Endothelial cell of umbilical vein (primary cell): ENCODE measurements at regions not wholly inside any gene's neighbourhood (a gene's known extent, or its start where the extent isn't known, plus 50 kb on each side); places are given as distances from the start of the nearest gene placed in this dataset.

Experiments
- BruUV-seq: library from RNA; stranded (reverse); fragments of 400-500 nt; replicated peaks from 2 replicates; lab custom pipeline; 2021; lab: Mats Ljungman, UMichigan
- CTCF ChIA-PET: fragments of 300-600, 350-600 bp; sonication (Branson Sonifier 250); formaldehyde crosslinking; loops from one replicate; lab custom pipeline; 2021; ENCODE audit warnings: antibody characterized with exemption, inconsistent platforms; lab: Charles Lee
- POLR2A ChIA-PET: fragments of 300-600, 350-600 bp; sonication (Branson Sonifier 250); formaldehyde crosslinking; loops from one replicate; lab custom pipeline; 2021; ENCODE audit warnings: antibody characterized with exemption, inconsistent platforms; lab: Charles Lee
- DNase-seq: peaks from one replicate; pipeline ENCODE4 v3.0.0-alpha.2; 2011; ENCODE audit warnings: low read depth, low spot score
- FAIRE-seq: peaks from 2 replicates; lab custom pipeline; 2011; peaks lifted over from hg19 to GRCh38; lab: Jason Lieb, UNC
- H2AFZ ChIP-seq: 2 replicates; pipeline ENCODE4 v1.6.0; 2012; ENCODE audit warnings: low read depth, low read length, control low read depth, inconsistent platforms
- H3K27ac ChIP-seq: 2 replicates; pipeline ENCODE4 v1.5.1; 2011; ENCODE audit warnings: low read depth, mild to moderate bottlenecking, control low read depth, low read length, moderate library complexity; ENCODE audit not compliant: insufficient read depth
- H3K27me3 ChIP-seq, 2 experiments: 2 replicates each; pipeline versions ENCODE4 v1.6.0 to v1.6.1; 2011; ENCODE audit warnings: low read length in 2 of 2, mixed read lengths in 1 of 2; ENCODE audit not compliant: control insufficient read depth in 2 of 2, insufficient read depth in 2 of 2
- H3K36me3 ChIP-seq, 2 experiments: 2 replicates in 1 of 2; 3 replicates in 1 of 2; pipeline ENCODE4 v1.5.1; 2011; ENCODE audit warnings: low read length in 2 of 2, mild to moderate bottlenecking in 1 of 2, moderate library complexity in 1 of 2; ENCODE audit not compliant: control insufficient read depth in 2 of 2, insufficient read depth in 2 of 2; ENCODE audit errors: extremely low read depth in 1 of 2
- H3K4me1 ChIP-seq: 3 replicates; pipeline ENCODE4 v1.5.1; 2011; ENCODE audit warnings: mild to moderate bottlenecking, low read length; ENCODE audit not compliant: control insufficient read depth, insufficient read depth; ENCODE audit errors: extremely low read depth
- H3K4me2 ChIP-seq: 2 replicates; pipeline ENCODE4 v1.6.1; 2011; ENCODE audit warnings: low read length, control low read depth, mixed read lengths; ENCODE audit not compliant: insufficient read depth
- H3K4me3 ChIP-seq, 3 experiments: fragments of 200-600 bp in 1 of 3; sonication (generic), shearing (Covaris generic) in 1 of 3; replicated peaks in 1 of 3; 2 replicates each; pipeline ENCODE4 v1.5.1; 2011 to 2016; ENCODE audit warnings: control low read depth in 3 of 3, low read length in 3 of 3, mild to moderate bottlenecking in 2 of 3, inconsistent platforms in 1 of 3, low read depth in 1 of 3, moderate library complexity in 1 of 3; ENCODE audit not compliant: insufficient read depth in 1 of 3
- H3K79me2 ChIP-seq: 2 replicates; pipeline ENCODE4 v1.6.0; 2012; ENCODE audit warnings: low read length, inconsistent platforms; ENCODE audit not compliant: control insufficient read depth, insufficient read depth
- H3K9ac ChIP-seq: replicated peaks from 2 replicates; pipeline ENCODE3; 2011; ENCODE audit warnings: low read length, control low read depth; ENCODE audit not compliant: insufficient read depth; ENCODE audit errors: extremely low read depth
- H3K9me1 ChIP-seq: replicated peaks from 3 replicates; pipeline ENCODE4 v1.6.0; 2011; ENCODE audit warnings: mild to moderate bottlenecking, low read length; ENCODE audit not compliant: control insufficient read depth, insufficient read depth; ENCODE audit errors: extremely low read depth
- H3K9me3 ChIP-seq: replicated peaks from 2 replicates; pipeline ENCODE4 v1.5.1; 2012; ENCODE audit warnings: low read length, inconsistent platforms; ENCODE audit not compliant: control insufficient read depth, insufficient read depth
- H4K20me1 ChIP-seq: replicated peaks from 2 replicates; pipeline ENCODE3; 2011; ENCODE audit warnings: mild to moderate bottlenecking, low read length; ENCODE audit not compliant: control insufficient read depth, insufficient read depth; ENCODE audit errors: extremely low read depth
- EZH2 ChIP-seq: IDR thresholded peaks from 2 replicates; pipeline ENCODE4 v1.6.1; 2012; ENCODE audit warnings: borderline replicate concordance, low read depth, mild to moderate bottlenecking, moderate library complexity, low read length, inconsistent platforms; ENCODE audit not compliant: severe bottlenecking
- FOS ChIP-seq: IDR thresholded peaks from 2 replicates; pipeline ENCODE4 v1.6.1; 2011; ENCODE audit warnings: mild to moderate bottlenecking, low read length, moderate library complexity, borderline replicate concordance; ENCODE audit not compliant: insufficient read depth
- GATA2 ChIP-seq: IDR thresholded peaks from 2 replicates; pipeline ENCODE4 v1.7.0; 2011; ENCODE audit warnings: low read depth, mild to moderate bottlenecking, moderate library complexity, mixed read lengths, low read length; ENCODE audit not compliant: insufficient read length, insufficient read depth
- JUN ChIP-seq: IDR thresholded peaks from 2 replicates; pipeline ENCODE4 v1.6.1; 2011; ENCODE audit warnings: borderline replicate concordance, low read depth; ENCODE audit not compliant: insufficient read length, insufficient read depth
- MYC ChIP-seq: IDR thresholded peaks from one replicate; pipeline ENCODE4 v1.6.1; 2011; ENCODE audit warnings: mild to moderate bottlenecking, low read depth, low read length
- POLR2A ChIP-seq: IDR thresholded peaks from 2 replicates; pipeline ENCODE4 v1.6.1; 2012; ENCODE audit warnings: low read depth, mild to moderate bottlenecking, control low read depth, low read length
- POLR2AphosphoS5 ChIP-seq: IDR thresholded peaks from 2 replicates; pipeline ENCODE4 v1.6.1; 2012; ENCODE audit warnings: low read depth, mild to moderate bottlenecking, control low read depth, low read length, moderate library complexity; ENCODE audit not compliant: insufficient read depth
- dilution Hi-C: fragments of 300-500 bp; cut with MboI; formaldehyde crosslinking; loops from one replicate; pipeline ENCODE4 v1.15.0; 2019; ENCODE audit warnings: low sequenced_read_pairs; ENCODE audit not compliant: extremely low pct_ligation_motif_present
- intact Hi-C: fragments of 100-400 bp; cut with micrococcal nuclease; formaldehyde crosslinking; loops from one replicate; pipeline ENCODE4 v1.10.0; 2022
- TF ChIP-seq, protein P1 (sequence below), 2 donors: IDR thresholded peaks; 1 replicate in 1 of 2; 2 replicates in 1 of 2; pipeline ENCODE4 v1.5.1; 2011; ENCODE audit warnings: low read length in 2 of 2, mild to moderate bottlenecking in 2 of 2, moderate library complexity in 2 of 2, control low read depth in 1 of 2, inconsistent platforms in 1 of 2, low read depth in 1 of 2; ENCODE audit not compliant: insufficient read depth in 1 of 2; ENCODE audit errors: extremely low read depth in 1 of 2
- TF ChIP-seq, protein P2 (sequence below): IDR thresholded peaks from 2 replicates; pipeline ENCODE4 v1.6.1; 2011; ENCODE audit not compliant: insufficient read depth, insufficient read length

DNA sequence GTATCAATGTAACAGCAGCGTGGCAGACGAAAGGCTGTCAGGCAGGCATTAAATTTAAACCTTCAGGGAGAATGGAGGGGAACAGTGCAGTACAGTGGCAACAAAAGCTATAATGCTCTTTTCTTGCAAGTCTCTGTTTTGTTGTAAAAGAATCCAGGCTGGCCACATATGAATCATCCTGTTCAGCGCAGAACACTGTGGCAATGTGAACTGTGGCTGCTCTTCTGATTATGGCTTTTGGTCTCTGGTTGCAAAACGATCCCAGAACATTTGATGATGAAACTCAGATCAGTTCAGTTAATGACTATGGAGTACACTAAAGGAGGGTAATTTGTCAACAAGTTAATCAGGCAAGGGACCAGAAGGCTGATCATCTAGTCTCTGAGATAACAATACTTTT lies 219.7 kb upstream of the SGO1 start:
- Histone ChIP-seq H3K9ac (no peak overlapping the region), H3K27ac (no peak overlapping the region), H4K20me1 (no peaks in the 10 kb centered on the region), H3K9me3 (no peaks in the 10 kb centered on the region), H2AFZ (no peak overlapping the region), H3K36me3 (no peaks in the 10 kb centered on the region), H3K9me1 (no peaks in the 10 kb centered on the region), H3K4me3 (no peak overlapping the region), H3K27me3 (no peaks in the 10 kb centered on the region), H3K4me1 (no peaks in the 10 kb centered on the region), H3K4me2 (no peak overlapping the region), H3K79me2 (no peaks in the 10 kb centered on the region)
- dilution Hi-C loops: no loop called here
- DNase-seq (no peak), FAIRE-seq (no peak)
- no peak for TF ChIP-seq EZH2
- no peak for TF ChIP-seq FOS
- no peak for TF ChIP-seq POLR2AphosphoS5
- no peak for TF ChIP-seq GATA2
- no peak for TF ChIP-seq POLR2A
- no peak for TF ChIP-seq JUN
- TF ChIP-seq, protein P1, sequence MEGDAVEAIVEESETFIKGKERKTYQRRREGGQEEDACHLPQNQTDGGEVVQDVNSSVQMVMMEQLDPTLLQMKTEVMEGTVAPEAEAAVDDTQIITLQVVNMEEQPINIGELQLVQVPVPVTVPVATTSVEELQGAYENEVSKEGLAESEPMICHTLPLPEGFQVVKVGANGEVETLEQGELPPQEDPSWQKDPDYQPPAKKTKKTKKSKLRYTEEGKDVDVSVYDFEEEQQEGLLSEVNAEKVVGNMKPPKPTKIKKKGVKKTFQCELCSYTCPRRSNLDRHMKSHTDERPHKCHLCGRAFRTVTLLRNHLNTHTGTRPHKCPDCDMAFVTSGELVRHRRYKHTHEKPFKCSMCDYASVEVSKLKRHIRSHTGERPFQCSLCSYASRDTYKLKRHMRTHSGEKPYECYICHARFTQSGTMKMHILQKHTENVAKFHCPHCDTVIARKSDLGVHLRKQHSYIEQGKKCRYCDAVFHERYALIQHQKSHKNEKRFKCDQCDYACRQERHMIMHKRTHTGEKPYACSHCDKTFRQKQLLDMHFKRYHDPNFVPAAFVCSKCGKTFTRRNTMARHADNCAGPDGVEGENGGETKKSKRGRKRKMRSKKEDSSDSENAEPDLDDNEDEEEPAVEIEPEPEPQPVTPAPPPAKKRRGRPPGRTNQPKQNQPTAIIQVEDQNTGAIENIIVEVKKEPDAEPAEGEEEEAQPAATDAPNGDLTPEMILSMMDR (IDR thresholded peaks at IDR 0.05; ENCODE audit: extremely low read depth in 1 of 2, insufficient read depth in 1 of 2, low read depth in 1 of 2, low read length in 2 of 2): no peak
- no peak for TF ChIP-seq MYC
- TF ChIP-seq, protein P2, sequence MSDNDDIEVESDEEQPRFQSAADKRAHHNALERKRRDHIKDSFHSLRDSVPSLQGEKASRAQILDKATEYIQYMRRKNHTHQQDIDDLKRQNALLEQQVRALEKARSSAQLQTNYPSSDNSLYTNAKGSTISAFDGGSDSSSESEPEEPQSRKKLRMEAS: no peak
- POLR2A ChIA-PET: no interaction called here
- no TSS peak for BruUV-seq
- CTCF ChIA-PET: interaction anchor here (1.4 kb wide), 1 partner anchor 27 kb away, joined by 3 read pairs; no protein-coding TSS in a partner anchor
- intact Hi-C loops: no loop called here
